Liver (tissue), 8 donors: ENCODE measurements at regions not wholly inside any gene's neighbourhood (a gene's known extent, or its start where the extent isn't known, plus 50 kb on each side); places are given as distances from the start of the nearest gene placed in this dataset.

ENCODE experiments used
- DNase-seq: peaks from one replicate; pipeline ENCODE4 v3.0.0-alpha.2; 2017; ENCODE audit warnings: low spot score
- H3K27ac ChIP-seq, 2 donors: one replicate each; pipeline ENCODE4 v1.7.0; 2013; ENCODE audit warnings: inconsistent platforms in 2 of 2, low read length in 2 of 2, control low read depth in 1 of 2, low read depth in 1 of 2, mild to moderate bottlenecking in 1 of 2
- H3K27me3 ChIP-seq, 4 donors: one replicate each; pipeline versions ENCODE4 v1.6.1 to v1.7.0; 2013; ENCODE audit warnings: low read length in 3 of 4, inconsistent platforms in 1 of 4, mild to moderate bottlenecking in 1 of 4, moderate library complexity in 1 of 4; ENCODE audit not compliant: control insufficient read depth in 4 of 4, insufficient read depth in 4 of 4
- H3K36me3 ChIP-seq, 4 donors: one replicate each; pipeline versions ENCODE4 v1.6.1 to v1.7.0; 2013; ENCODE audit warnings: low read length in 3 of 4, mild to moderate bottlenecking in 3 of 4, low read depth in 1 of 4, moderate library complexity in 1 of 4; ENCODE audit not compliant: control insufficient read depth in 4 of 4, insufficient read depth in 3 of 4
- H3K4me1 ChIP-seq, 4 donors: one replicate each; pipeline versions ENCODE4 v1.6.1 to v1.7.0; 2013; ENCODE audit warnings: low read length in 3 of 4, mild to moderate bottlenecking in 3 of 4, moderate library complexity in 1 of 4; ENCODE audit not compliant: control insufficient read depth in 4 of 4, insufficient read depth in 4 of 4
- H3K4me3 ChIP-seq, 3 donors: one replicate each; pipeline versions ENCODE4 v1.6.1 to v1.7.0; 2013; ENCODE audit warnings: low read length in 3 of 3, control low read depth in 1 of 3, low read depth in 1 of 3, mild to moderate bottlenecking in 1 of 3
- H3K9ac ChIP-seq, 2 donors: one replicate each; pipeline ENCODE4 v1.7.0; 2013; ENCODE audit warnings: low read length in 2 of 2, mild to moderate bottlenecking in 2 of 2, moderate library complexity in 2 of 2, control low read depth in 1 of 2, low read depth in 1 of 2
- H3K9me3 ChIP-seq, 4 donors: one replicate each; pipeline versions ENCODE4 v1.6.1 to v1.7.0; 2013; ENCODE audit warnings: low read length in 3 of 4; ENCODE audit not compliant: control insufficient read depth in 4 of 4
- CTCF ChIP-seq: fragments of 150-350 bp; IDR thresholded peaks from 2 replicates; pipeline ENCODE4 v1.5.1; 2017; ENCODE audit warnings: improper control_type of control experiment, low read depth, low read length; ENCODE audit not compliant: missing input control
- EGR1 ChIP-seq, 2 donors: IDR thresholded peaks; 2 replicates each; pipeline ENCODE4 v1.6.1; 2016 to 2018; ENCODE audit warnings: antibody characterized with exemption in 2 of 2, low read depth in 2 of 2
- FOXA1 ChIP-seq: IDR thresholded peaks from 2 replicates; pipeline ENCODE4 v1.6.1; 2016; ENCODE audit warnings: antibody characterized with exemption
- FOXA2 ChIP-seq: IDR thresholded peaks from 2 replicates; pipeline ENCODE4 v1.6.1; 2016; ENCODE audit warnings: antibody characterized with exemption
- HNF4A ChIP-seq, 2 donors: conservative IDR thresholded peaks; 2 replicates each; pipeline ENCODE4 v1.6.1; 2016; ENCODE audit warnings: antibody characterized with exemption in 2 of 2, mild to moderate bottlenecking in 2 of 2
- HNF4G ChIP-seq: IDR thresholded peaks from 2 replicates; pipeline ENCODE4 v1.6.1; 2016; ENCODE audit warnings: antibody characterized with exemption
- JUND ChIP-seq, 2 donors: IDR thresholded peaks; 2 replicates each; pipeline ENCODE4 v1.6.1; 2016; ENCODE audit warnings: antibody characterized with exemption in 2 of 2
- RAD21 ChIP-seq, 2 donors: IDR thresholded peaks; 2 replicates each; pipeline ENCODE4 v1.6.1; 2016; ENCODE audit warnings: antibody characterized with exemption in 2 of 2, mild to moderate bottlenecking in 2 of 2
- REST ChIP-seq: IDR thresholded peaks from 2 replicates; pipeline ENCODE4 v1.6.1; 2016; ENCODE audit warnings: antibody characterized with exemption, mild to moderate bottlenecking
- RXRA ChIP-seq, 2 donors: IDR thresholded peaks; 2 replicates each; pipeline ENCODE4 v1.6.1; 2017 to 2018; ENCODE audit warnings: antibody characterized with exemption in 2 of 2, mild to moderate bottlenecking in 1 of 2
- SP1 ChIP-seq: IDR thresholded peaks from 2 replicates; pipeline ENCODE4 v1.6.1; 2018; ENCODE audit warnings: antibody characterized with exemption, mild to moderate bottlenecking
- TAF1 ChIP-seq: conservative IDR thresholded peaks from 2 replicates; pipeline ENCODE4 v1.6.1; 2016; ENCODE audit warnings: antibody characterized with exemption, mild to moderate bottlenecking
- YY1 ChIP-seq: IDR thresholded peaks from 2 replicates; pipeline ENCODE4 v1.6.1; 2016; ENCODE audit warnings: antibody characterized with exemption, mild to moderate bottlenecking
- ZBTB33 ChIP-seq: IDR thresholded peaks from 2 replicates; pipeline ENCODE4 v1.6.1; 2016; ENCODE audit warnings: antibody characterized with exemption
- WGBS: extraction: QIAGEN DNeasy Blood & Tissue Kit; methylation state at CpG from one replicate; pipeline ENCODE4 v1.1.7; 2013; 5-methylcytosine and 5-hydroxymethylcytosine counted together
- TF ChIP-seq, protein P1 (sequence below): IDR thresholded peaks from 2 replicates; pipeline ENCODE4 v1.6.1; 2016; ENCODE audit warnings: antibody characterized with exemption
- TF ChIP-seq, protein P2 (sequence below): IDR thresholded peaks from 2 replicates; pipeline ENCODE4 v1.6.1; 2016; ENCODE audit warnings: antibody characterized with exemption
- donor health status: healthy.
- donor health status: healthy.
- donor health status: healthy.
- donor health status: healthy.
- donor health status: healthy.

- no peak for DNase-seq
- no peak overlapping the region for H3K27ac ChIP-seq
- WGBS: 40% methylated on average over 4 of the region's 4 CpGs
Measured at GRCh38 chr6:17045581-17046322, 56.1 kb upstream of the STMND1 start.

GRCh38 chr6:17043148-17043522 lies 58.7 kb upstream of the STMND1 start:
- DNase-seq: no peak
- no peak overlapping the region for H3K27ac ChIP-seq
- no peak for TF ChIP-seq FOXA1
- TF ChIP-seq FOXA2: no peak
- TF ChIP-seq RXRA (IDR thresholded peaks at IDR 0.05): no peak
- TF ChIP-seq RAD21 (IDR thresholded peaks at IDR 0.05): no peak
- TF ChIP-seq CTCF: no peak
- TF ChIP-seq, protein P1, sequence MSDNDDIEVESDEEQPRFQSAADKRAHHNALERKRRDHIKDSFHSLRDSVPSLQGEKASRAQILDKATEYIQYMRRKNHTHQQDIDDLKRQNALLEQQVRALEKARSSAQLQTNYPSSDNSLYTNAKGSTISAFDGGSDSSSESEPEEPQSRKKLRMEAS: no peak
- TF ChIP-seq REST: no peak
- TF ChIP-seq HNF4A (conservative IDR thresholded peaks at IDR 0.05): no peak
- no peak for TF ChIP-seq EGR1 (IDR thresholded peaks at IDR 0.05; ENCODE audit: low read depth in 2 of 2)
- no peak for TF ChIP-seq ZBTB33
- no peak for TF ChIP-seq TAF1
- TF ChIP-seq HNF4G: no peak
- no peak for TF ChIP-seq SP1
- TF ChIP-seq, protein P2, sequence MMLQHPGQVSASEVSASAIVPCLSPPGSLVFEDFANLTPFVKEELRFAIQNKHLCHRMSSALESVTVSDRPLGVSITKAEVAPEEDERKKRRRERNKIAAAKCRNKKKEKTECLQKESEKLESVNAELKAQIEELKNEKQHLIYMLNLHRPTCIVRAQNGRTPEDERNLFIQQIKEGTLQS: no peak
- no peak for TF ChIP-seq JUND (IDR thresholded peaks at IDR 0.05)
- H3K36me3 ChIP-seq: no peaks in the 10 kb centered on the region
- no peaks in the 10 kb centered on the region for H3K27me3 ChIP-seq
- H3K9ac ChIP-seq: no peak overlapping the region
- 75% methylated on average over 1 of the region's 1 CpG for WGBS
- H3K9me3 ChIP-seq: no peaks in the 10 kb centered on the region
- peaks cover 0 to 8% (median 6%) of the 10 kb centered on the region in 4 donors for H3K4me1 ChIP-seq
- no peak overlapping the region for H3K4me3 ChIP-seq

More at GRCh38 chr6:17045581-17046322, 56.1 kb upstream of the STMND1 start:
- TF ChIP-seq RAD21 (IDR thresholded peaks at IDR 0.05) (no peak), YY1 (peak; percentile 17)
- no peak overlapping the region for H3K9ac ChIP-seq
- H3K27me3 ChIP-seq: no peaks in the 10 kb centered on the region
- H3K9me3 ChIP-seq: no peaks in the 10 kb centered on the region
- peak overlapping the region in 1 of 3 donors; percentile 21 for H3K4me3 ChIP-seq
- H3K36me3 ChIP-seq: no peaks in the 10 kb centered on the region
- H3K4me1 ChIP-seq: peaks cover 0 to 8% (median 6%) of the 10 kb centered on the region in 4 donors
